ENCODE measurements at regions not wholly inside any gene's neighbourhood (a gene's known extent, or its start where the extent isn't known, plus 50 kb on each side); places are given as distances from the start of the nearest gene placed in this dataset.
"Not testable (repeated sequence)": the region's sequence is repeated elsewhere in the genome, so short reads cannot be mapped to it uniquely, and the experiment has no call there.

DNA sequence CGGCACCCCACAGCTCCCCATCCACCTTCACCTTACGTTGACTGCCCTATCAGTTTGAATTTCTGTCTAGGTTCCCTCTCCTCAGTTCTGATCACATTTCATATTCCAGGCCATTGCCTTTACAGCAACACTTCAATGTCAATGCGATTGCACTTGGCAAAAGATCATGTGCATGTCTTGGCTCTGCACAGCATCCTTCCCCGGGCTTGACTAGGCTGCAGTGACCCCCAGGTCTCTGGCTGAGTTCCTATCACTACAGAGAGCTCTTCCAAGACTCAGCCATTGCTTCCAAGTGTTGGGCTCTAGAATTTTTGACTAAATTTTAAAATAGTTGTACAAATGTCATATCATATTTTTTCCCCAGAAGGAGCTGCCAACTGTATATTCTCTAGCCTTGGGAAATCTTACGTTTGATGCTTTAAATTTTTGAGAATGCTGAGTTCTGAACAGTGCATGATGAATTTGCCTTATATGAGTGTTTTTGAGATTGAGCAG is 103.8 kb upstream of the NEDD4L start:
- Histone ChIP-seq H3K27me3 (no peaks in the 10 kb centered on the region), H3K27ac (no peak overlapping the region), H3K36me3 (no peaks in the 10 kb centered on the region), H3K4me1 (peaks cover 0 to 12% (median 0%) of the 10 kb centered on the region in 3 donors), H3K9me3 (no peaks in the 10 kb centered on the region), H3K4me3 (no peak overlapping the region)
- TF ChIP-seq POLR2A (IDR thresholded peaks at IDR 0.05) (no peak), CTCF (IDR thresholded peaks at IDR 0.05) (no peak)
- WGBS, 2 donors = 78 to 85% methylated on average over 5 of the region's 5 CpGs
- intact Hi-C loops (cut with DNase I) = no loop called here
- no peak for DNase-seq

DNA sequence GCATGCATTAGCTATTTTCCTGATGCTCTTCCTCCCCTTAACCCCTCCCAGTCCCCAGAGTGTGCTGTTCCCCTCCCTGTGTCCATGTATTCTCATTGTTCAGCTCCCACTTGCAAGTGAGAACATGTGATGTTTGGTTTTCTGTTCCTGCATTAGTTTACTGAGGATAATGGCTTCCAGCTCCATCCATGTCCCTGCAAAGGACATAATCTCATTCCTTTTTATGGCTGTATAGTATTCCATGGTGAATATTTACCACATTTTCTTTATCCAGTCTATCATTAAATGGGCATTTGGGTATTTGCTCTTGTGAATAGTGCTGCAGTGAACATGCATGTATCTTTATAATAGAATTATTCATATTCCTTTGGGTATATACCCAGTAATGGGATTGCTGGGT is 109.7 kb upstream of the NEDD4L start:
- H3K9me3 ChIP-seq; H3K27me3 ChIP-seq; H3K4me3 ChIP-seq; H3K27ac ChIP-seq; H3K36me3 ChIP-seq; DNase-seq; intact Hi-C loops (cut with DNase I); H3K4me1 ChIP-seq: not testable (repeated sequence)

DNA sequence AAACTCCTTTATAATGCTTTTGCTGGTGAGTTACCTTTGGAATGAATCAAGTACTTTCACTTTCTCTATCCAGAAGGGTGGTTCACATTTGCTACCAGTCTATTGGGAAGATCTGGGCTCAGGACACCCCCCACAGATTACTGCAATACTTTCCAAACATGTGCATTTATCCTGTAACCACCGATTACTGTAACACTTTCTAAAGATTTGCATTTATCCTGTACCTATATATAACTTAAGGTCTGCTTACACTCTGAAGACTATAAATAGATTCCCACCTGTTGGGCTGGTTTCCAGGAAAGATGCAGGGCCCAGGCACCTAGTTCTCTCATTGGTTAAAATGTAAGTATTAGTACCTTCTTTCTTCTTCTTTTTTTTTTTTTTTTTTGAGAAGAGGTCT is 113.0 kb upstream of the NEDD4L start:
- Histone ChIP-seq H3K36me3 (no peaks in the 10 kb centered on the region), H3K9me3 (no peaks in the 10 kb centered on the region), H3K4me1 (no peaks in the 10 kb centered on the region), H3K4me3 (no peak overlapping the region), H3K27ac (no peak overlapping the region), H3K27me3 (no peaks in the 10 kb centered on the region)
- TF ChIP-seq POLR2A (IDR thresholded peaks at IDR 0.05) (no peak), CTCF (IDR thresholded peaks at IDR 0.05) (no peak)
- intact Hi-C loops (cut with DNase I) = no loop called here
- WGBS, 2 donors = 12 to 50% methylated on average over 1 of the region's 1 CpG
- DNase-seq = no peak

- intact Hi-C loops (cut with DNase I) = no loop called here
- no peak overlapping the region for H3K27ac ChIP-seq
- DNase-seq = no peak
- 48 to 53% methylated on average over 6 of the region's 6 CpGs for WGBS, 2 donors
- H3K36me3 ChIP-seq = no peaks in the 10 kb centered on the region
- TF ChIP-seq POLR2A (IDR thresholded peaks at IDR 0.05) = no peak
- peaks cover 0 to 6% (median 0%) of the 10 kb centered on the region in 3 donors for H3K4me1 ChIP-seq
- no peak overlapping the region for H3K4me3 ChIP-seq
- H3K9me3 ChIP-seq = no peaks in the 10 kb centered on the region
- no peaks in the 10 kb centered on the region for H3K27me3 ChIP-seq
These were observed 113.5 kb upstream of the NEDD4L start for GRCh38 chr18:57930476-57930875.

DNA sequence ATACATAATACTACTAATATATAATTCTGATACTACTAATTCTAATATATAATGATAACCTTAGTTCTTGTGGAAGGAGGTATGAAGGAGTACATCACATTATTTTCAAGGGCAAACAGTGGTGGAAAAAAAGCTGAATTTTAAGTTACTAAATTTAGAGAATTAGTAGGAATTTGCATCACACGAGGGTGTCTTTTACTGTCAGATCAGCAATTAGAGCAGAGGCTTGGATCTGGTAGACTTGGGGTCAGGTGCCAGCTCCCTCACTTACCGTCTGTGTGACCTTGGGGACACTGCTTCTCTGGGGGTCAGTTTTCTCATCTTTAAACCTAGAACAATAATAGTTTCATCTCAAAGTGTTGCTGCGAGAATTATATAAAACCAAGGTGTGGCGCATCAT is 114.1 kb upstream of the NEDD4L start:
- WGBS, 2 donors = 85 to 86% methylated on average over 4 of the region's 4 CpGs

DNA sequence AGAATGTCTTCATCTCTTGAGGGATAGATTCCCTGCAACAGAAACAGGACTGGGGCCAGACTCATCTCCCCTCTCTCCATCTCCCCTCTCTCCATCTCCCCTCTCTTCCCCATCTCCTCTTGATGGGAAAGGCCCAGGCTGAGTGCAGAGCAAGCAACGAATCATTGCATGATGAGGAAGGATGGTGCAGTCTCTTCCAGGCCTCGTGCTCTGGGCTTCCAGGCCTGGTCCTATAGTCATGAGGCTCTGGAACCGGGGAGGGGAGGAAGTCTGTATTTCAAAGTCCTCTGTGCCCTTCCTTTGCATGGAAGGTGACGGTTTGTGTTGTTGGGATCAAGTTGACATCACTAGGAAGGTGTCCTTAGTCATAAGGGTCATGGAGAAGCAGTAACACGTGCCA is 115.6 kb upstream of the NEDD4L start:
- no peak overlapping the region for H3K27ac ChIP-seq
- DNase-seq = no peak
- H3K27me3 ChIP-seq = no peaks in the 10 kb centered on the region
- WGBS, 2 donors = 88 to 89% methylated on average over 5 of the region's 5 CpGs
- intact Hi-C loops (cut with DNase I) = no loop called here
- H3K4me3 ChIP-seq = no peak overlapping the region
- TF ChIP-seq POLR2A (IDR thresholded peaks at IDR 0.05) (no peak), CTCF (IDR thresholded peaks at IDR 0.05) (no peak)
- H3K9me3 ChIP-seq = no peaks in the 10 kb centered on the region
- H3K36me3 ChIP-seq = no peaks in the 10 kb centered on the region
- peaks cover 0 to 10% (median 0%) of the 10 kb centered on the region in 3 donors for H3K4me1 ChIP-seq

More for the DNA sequence above, 114.1 kb upstream of the NEDD4L start:
- DNase-seq = no peak
- no peaks in the 10 kb centered on the region for H3K36me3 ChIP-seq
- H3K27me3 ChIP-seq = no peaks in the 10 kb centered on the region
- intact Hi-C loops (cut with DNase I) = no loop called here
- H3K27ac ChIP-seq = no peak overlapping the region
- no peaks in the 10 kb centered on the region for H3K9me3 ChIP-seq
- H3K4me3 ChIP-seq = no peak overlapping the region
- peaks cover 0 to 10% (median 0%) of the 10 kb centered on the region in 3 donors for H3K4me1 ChIP-seq
- TF ChIP-seq POLR2A (IDR thresholded peaks at IDR 0.05) (no peak), CTCF (IDR thresholded peaks at IDR 0.05) (no peak)

Data from esophagus squamous epithelium (tissue), 5 donors.